IMR-90 (cell line): ENCODE measurements at regions not wholly inside any gene's neighbourhood (a gene's known extent, or its start where the extent isn't known, plus 50 kb on each side); places are given as distances from the start of the nearest gene placed in this dataset.

ENCODE experiments used
- ATAC-seq: fragments of 200-7000 bp; cut with Tn5 transposase; 2 replicates; pipeline ENCODE4 v1.9.1; 2020; ENCODE audit warnings: low read depth, mild to moderate bottlenecking, moderate library complexity
- BruUV-seq: library from RNA; stranded (reverse); fragments of 400-500 nt; replicated peaks from 2 replicates; lab custom pipeline; 2021; lab: Mats Ljungman, UMichigan
- CTCF ChIA-PET: fragments of 300-600 bp; formaldehyde crosslinking; extraction: SDS; loops from one replicate; lab custom pipeline; 2021; ENCODE audit warnings: antibody characterized with exemption; lab: Yijun Ruan, JAX
- POLR2A ChIA-PET: fragments of 300-600 bp; sonication (Branson Sonifier 250); formaldehyde crosslinking; loops from one replicate; lab custom pipeline; 2022; ENCODE audit warnings: antibody characterized with exemption; ENCODE audit not compliant: unreplicated experiment; lab: Charles Lee
- DNase-seq: peaks from one replicate; pipeline ENCODE4 v3.0.0; 2013
- H2AFZ ChIP-seq: replicated peaks from 2 replicates; pipeline ENCODE3; 2013; ENCODE audit warnings: low read length, mild to moderate bottlenecking; ENCODE audit not compliant: poor library complexity
- H2AK5ac ChIP-seq: 2 replicates; pipeline ENCODE4 v1.6.1; 2013; ENCODE audit warnings: low read depth, low read length, inconsistent platforms
- H2AK9ac ChIP-seq: replicated peaks from 2 replicates; pipeline ENCODE3; 2013; ENCODE audit warnings: mild to moderate bottlenecking, low read depth, low read length, moderate library complexity; ENCODE audit not compliant: poor library complexity
- H2BK120ac ChIP-seq: 2 replicates; pipeline ENCODE4 v1.6.1; 2013; ENCODE audit warnings: low read depth, low read length, inconsistent platforms
- H2BK15ac ChIP-seq: 3 replicates; pipeline ENCODE4 v1.6.1; 2013; ENCODE audit warnings: low read depth, low read length, inconsistent platforms
- H2BK20ac ChIP-seq: 2 replicates; pipeline ENCODE4 v1.6.1; 2013; ENCODE audit warnings: low read depth, mild to moderate bottlenecking, inconsistent platforms, low read length, moderate library complexity
- H2BK5ac ChIP-seq: 2 replicates; pipeline ENCODE4 v1.6.1; 2013; ENCODE audit warnings: mild to moderate bottlenecking, low read depth, low read length, inconsistent platforms; ENCODE audit not compliant: poor library complexity, severe bottlenecking
- H3K14ac ChIP-seq: replicated peaks from 2 replicates; pipeline ENCODE4 v1.6.1; 2013; ENCODE audit warnings: low read depth, low read length, inconsistent platforms
- H3K18ac ChIP-seq: 2 replicates; pipeline ENCODE4 v1.6.1; 2013; ENCODE audit warnings: low read depth, low read length, control low read depth
- H3K23ac ChIP-seq: 2 replicates; pipeline ENCODE4 v1.6.1; 2013; ENCODE audit warnings: low read depth, low read length, inconsistent platforms
- H3K27ac ChIP-seq: 2 replicates; pipeline ENCODE4 v1.5.1; 2013; ENCODE audit warnings: mild to moderate bottlenecking, control low read depth, low read length; ENCODE audit not compliant: insufficient read depth
- H3K27me3 ChIP-seq: 2 replicates; pipeline ENCODE4 v1.6.1; 2013; ENCODE audit warnings: low read length; ENCODE audit not compliant: control insufficient read depth, insufficient read depth
- H3K36me3 ChIP-seq: 2 replicates; pipeline ENCODE4 v1.6.1; 2013; ENCODE audit warnings: low read length, mixed read lengths; ENCODE audit not compliant: control insufficient read depth, insufficient read depth
- H3K4ac ChIP-seq: 2 replicates; pipeline ENCODE4 v1.6.1; 2013; ENCODE audit warnings: low read depth, low read length, inconsistent platforms
- H3K4me1 ChIP-seq: 2 replicates; pipeline ENCODE4 v1.6.1; 2013; ENCODE audit warnings: low read length, mixed read lengths; ENCODE audit not compliant: control insufficient read depth, insufficient read depth
- H3K4me2 ChIP-seq: 2 replicates; pipeline ENCODE4 v1.6.1; 2013; ENCODE audit warnings: low read depth, mild to moderate bottlenecking, control low read depth, low read length, moderate library complexity
- H3K4me3 ChIP-seq: 2 replicates; pipeline ENCODE4 v1.5.1; 2013; ENCODE audit warnings: low read depth, mild to moderate bottlenecking, control low read depth, low read length, moderate library complexity; ENCODE audit not compliant: insufficient read depth
- H3K56ac ChIP-seq: 2 replicates; pipeline ENCODE4 v1.6.1; 2013; ENCODE audit warnings: low read length, inconsistent platforms; ENCODE audit not compliant: insufficient read depth; ENCODE audit errors: extremely low read depth
- H3K79me1 ChIP-seq, 2 experiments: 2 replicates each; pipeline ENCODE4 v1.6.1; 2013; ENCODE audit warnings: low read length in 2 of 2, inconsistent platforms in 1 of 2, low read depth in 1 of 2
- H3K9ac ChIP-seq: 2 replicates; pipeline ENCODE4 v1.6.1; 2013; ENCODE audit warnings: low read depth, low read length, control low read depth
- H3K9me1 ChIP-seq: 2 replicates; pipeline ENCODE4 v1.6.1; 2013; ENCODE audit warnings: low read length, inconsistent platforms; ENCODE audit not compliant: insufficient read depth
- H3K9me3 ChIP-seq: 2 replicates; pipeline ENCODE4 v1.6.1; 2013; ENCODE audit warnings: low read length; ENCODE audit not compliant: control insufficient read depth, insufficient read depth
- H4K20me1 ChIP-seq: 2 replicates; pipeline ENCODE4 v1.6.1; 2013; ENCODE audit warnings: low read length, inconsistent platforms; ENCODE audit not compliant: insufficient read depth
- H4K5ac ChIP-seq: 2 replicates; pipeline ENCODE4 v1.6.1; 2013; ENCODE audit warnings: mild to moderate bottlenecking, low read depth, low read length, control low read depth
- H4K8ac ChIP-seq, 2 experiments: 2 replicates each; pipeline ENCODE4 v1.6.1; 2013; ENCODE audit warnings: low read depth in 2 of 2, low read length in 2 of 2, control low read depth in 1 of 2, inconsistent platforms in 1 of 2
- H4K91ac ChIP-seq: 2 replicates; pipeline ENCODE4 v1.6.1; 2013; ENCODE audit warnings: low read depth, low read length, inconsistent platforms; ENCODE audit not compliant: insufficient read depth
- BHLHE40 ChIP-seq: fragments of 150-350 bp; IDR thresholded peaks from 2 replicates; pipeline ENCODE4 v1.6.1; 2016; ENCODE audit warnings: mild to moderate bottlenecking, low read depth, low read length
- CHD1 ChIP-seq: IDR thresholded peaks from 2 replicates; pipeline ENCODE4 v1.6.1; 2012; ENCODE audit warnings: low read depth, low read length, improper control_type of control experiment
- ELK1 ChIP-seq: fragments of 150-350 bp; IDR thresholded peaks from 2 replicates; pipeline ENCODE4 v1.6.1; 2016; ENCODE audit warnings: low read depth, mild to moderate bottlenecking, low read length, moderate library complexity, borderline replicate concordance
- FOS ChIP-seq: fragments of 150-350 bp; IDR thresholded peaks from 2 replicates; pipeline ENCODE4 v1.6.1; 2016; ENCODE audit warnings: low read depth, low read length
- MXI1 ChIP-seq: IDR thresholded peaks from 2 replicates; pipeline ENCODE4 v1.6.1; 2012; ENCODE audit warnings: low read depth, mild to moderate bottlenecking, low read length, moderate library complexity, borderline replicate concordance
- NFE2L2 ChIP-seq: fragments of 150-350 bp; IDR thresholded peaks from 2 replicates; pipeline ENCODE4 v1.6.1; 2016; ENCODE audit warnings: low read depth, mild to moderate bottlenecking, low read length
- POLR2A ChIP-seq: IDR thresholded peaks from 2 replicates; pipeline ENCODE4 v1.6.1; 2012; ENCODE audit warnings: mild to moderate bottlenecking, low read depth, low read length
- RAD21 ChIP-seq: IDR thresholded peaks from 2 replicates; pipeline ENCODE4 v1.6.1; 2012; ENCODE audit warnings: low read length, improper control_type of control experiment
- RFX5 ChIP-seq: IDR thresholded peaks from 2 replicates; pipeline ENCODE4 v1.8.0; 2012; ENCODE audit warnings: low read depth, mild to moderate bottlenecking, low read length, moderate library complexity
- WGBS, 2 experiments: methylation state at CpG; one replicate each; pipeline versions ENCODE4 v1.1.5 to v1.1.7; 2013; ENCODE audit warnings: missing lambda C conversion rate in 2 of 2; ENCODE audit not compliant: insufficient read length in 1 of 2; ENCODE audit errors: extremely low coverage in 2 of 2; 5-methylcytosine and 5-hydroxymethylcytosine counted together
- dilution Hi-C: fragments of 300-500 bp; cut with HindIII; formaldehyde crosslinking; loops from one replicate; pipeline ENCODE4 v1.14.3; 2018; ENCODE audit warnings: low sequenced_read_pairs; ENCODE audit not compliant: unreplicated experiment
- in situ Hi-C: fragments of 300-500 bp; cut with MboI; formaldehyde crosslinking; loops from 3 replicates; pipeline ENCODE4 v1.14.3; 2019; ENCODE audit warnings: low sequenced_read_pairs, inconsistent platforms, mixed read lengths
- intact Hi-C: fragments of 100-400 bp; cut with micrococcal nuclease; formaldehyde crosslinking; loops from 2 replicates; pipeline ENCODE4 v1.10.0; 2022
- TF ChIP-seq, protein P1 (sequence below): fragments of 150-350 bp; IDR thresholded peaks from 2 replicates; pipeline ENCODE4 v1.6.1; 2017; ENCODE audit warnings: mild to moderate bottlenecking, antibody characterized with exemption, low read length, low read depth

DNA sequence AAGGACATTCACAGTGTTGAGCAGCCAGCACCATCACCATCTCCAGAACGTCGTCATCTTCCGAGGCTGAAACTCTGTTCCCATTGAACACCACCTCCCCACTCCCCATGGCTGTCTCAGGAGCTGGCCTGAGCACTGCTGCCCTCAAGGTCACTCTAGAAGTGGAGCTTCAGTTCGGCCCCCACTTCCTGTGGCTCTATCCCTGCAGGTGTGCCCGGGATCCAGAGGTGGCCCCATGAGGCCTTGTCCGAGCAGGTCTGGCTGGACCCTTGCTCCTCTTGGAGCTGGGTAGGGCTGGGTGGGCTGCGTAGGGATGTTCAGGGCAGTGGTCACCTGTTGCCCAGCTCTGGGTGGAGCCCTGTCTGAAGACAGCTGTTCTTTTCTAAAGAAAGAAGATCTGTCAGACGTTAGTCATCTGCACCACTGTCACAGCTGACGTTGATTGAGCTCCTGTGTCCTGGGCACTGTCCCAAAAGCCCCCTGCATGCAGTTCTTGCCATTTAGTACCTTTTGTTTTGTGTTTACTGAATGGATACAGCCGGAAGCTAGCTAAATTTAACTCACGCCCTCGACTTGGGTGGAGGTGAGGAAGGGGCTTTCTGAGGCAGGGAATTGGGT is 75.5 kb upstream of the CLDN5 start:
- Histone ChIP-seq H2BK20ac (no peak overlapping the region), H3K23ac (no peak overlapping the region), H4K20me1 (no peaks in the 10 kb centered on the region), H2AFZ (no peak overlapping the region), H3K4me1 (no peaks in the 10 kb centered on the region; the same call in 1 of the 2 replicates), H3K79me1 (no peaks in the 10 kb centered on the region), H2BK120ac (no peak overlapping the region), H3K56ac (no peak overlapping the region), H3K9me1 (no peaks in the 10 kb centered on the region), H3K18ac (no peak overlapping the region), H2BK5ac (no peak overlapping the region), H4K8ac (no peak overlapping the region), H3K9ac (no peak overlapping the region), H3K4me2 (no peak overlapping the region), H3K27me3 (peaks cover 9% of the 10 kb centered on the region; the same call in 1 of the 2 replicates), H4K5ac (no peak overlapping the region), H2AK9ac (no peak overlapping the region), H3K36me3 (no peaks in the 10 kb centered on the region), H3K4ac (no peak overlapping the region), H3K27ac (no peak overlapping the region), H3K14ac (no peak overlapping the region), H3K4me3 (no peak overlapping the region), H3K9me3 (no peaks in the 10 kb centered on the region), H2BK15ac (no peak overlapping the region), H2AK5ac (no peak overlapping the region; the same call in 1 of the 2 replicates), H4K91ac (no peak overlapping the region)
- DNase-seq (no peak), ATAC-seq (no peak)
- no peak for TF ChIP-seq POLR2A
- no peak for TF ChIP-seq ELK1
- no peak for TF ChIP-seq NFE2L2
- TF ChIP-seq CHD1 = no peak
- TF ChIP-seq BHLHE40 = no peak
- TF ChIP-seq FOS = no peak
- no peak for TF ChIP-seq MXI1
- TF ChIP-seq RFX5 = no peak
- no peak for TF ChIP-seq RAD21
- TF ChIP-seq, protein P1, sequence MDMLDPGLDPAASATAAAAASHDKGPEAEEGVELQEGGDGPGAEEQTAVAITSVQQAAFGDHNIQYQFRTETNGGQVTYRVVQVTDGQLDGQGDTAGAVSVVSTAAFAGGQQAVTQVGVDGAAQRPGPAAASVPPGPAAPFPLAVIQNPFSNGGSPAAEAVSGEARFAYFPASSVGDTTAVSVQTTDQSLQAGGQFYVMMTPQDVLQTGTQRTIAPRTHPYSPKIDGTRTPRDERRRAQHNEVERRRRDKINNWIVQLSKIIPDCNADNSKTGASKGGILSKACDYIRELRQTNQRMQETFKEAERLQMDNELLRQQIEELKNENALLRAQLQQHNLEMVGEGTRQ = no peak
- ChIA-PET POLR2A (interaction anchor here (0.5 kb wide), 1 partner anchor 82 kb away, joined by 3 read pairs; no protein-coding TSS in a partner anchor), CTCF (no interaction called here)
- in situ Hi-C loops (no loop called here), dilution Hi-C loops (no loop called here), intact Hi-C loops (no loop called here)
- no TSS peak for BruUV-seq
- WGBS, 2 experiments = 89% methylated on average over 5 of the region's 12 CpGs; no CpG with 5 or more reads in 1 of the 2 experiments
